GM12892 (cell line): ENCODE measurements at regions not wholly inside any gene's neighbourhood (a gene's known extent, or its start where the extent isn't known, plus 50 kb on each side); places are given as distances from the start of the nearest gene placed in this dataset.

Experiments used
- POLR2A ChIP-seq: IDR thresholded peaks from 2 replicates; pipeline ENCODE4 v1.6.1; 2011; ENCODE audit warnings: low read depth, low read length, control low read depth
- POLR2AphosphoS5 ChIP-seq: IDR thresholded peaks from 2 replicates; pipeline ENCODE4 v1.6.1; 2011; ENCODE audit warnings: low read depth, low read length, control low read depth
- TAF1 ChIP-seq: IDR thresholded peaks from 2 replicates; pipeline ENCODE4 v1.6.1; 2011; ENCODE audit warnings: low read depth, mild to moderate bottlenecking, control low read depth, low read length, borderline replicate concordance

DNA sequence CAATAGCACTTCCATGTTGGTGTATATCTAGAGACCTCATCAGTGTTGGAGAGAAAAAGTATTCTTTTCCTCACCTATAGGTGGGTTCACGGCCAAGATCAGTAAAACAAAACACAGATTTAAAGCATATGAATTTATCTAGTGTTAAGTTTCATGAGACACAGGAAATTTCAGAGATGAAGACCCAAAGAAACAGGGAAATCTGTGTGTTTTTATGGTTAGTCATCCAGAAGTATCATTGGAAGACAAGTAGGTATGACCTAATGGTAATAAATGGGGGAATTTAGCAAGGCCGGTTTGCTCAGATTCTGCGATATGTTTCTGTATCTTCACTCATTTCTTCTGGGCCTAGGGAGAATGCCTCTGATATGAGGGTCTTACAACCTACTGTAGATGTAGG lies 419.6 kb upstream of the MARCKS start:
- no peak for TF ChIP-seq TAF1
- TF ChIP-seq POLR2AphosphoS5, result no peak
- TF ChIP-seq POLR2A, result no peak
